GM21390 (cell line): ENCODE measurements at regions not wholly inside any gene's neighbourhood (a gene's known extent, or its start where the extent isn't known, plus 50 kb on each side); places are given as distances from the start of the nearest gene placed in this dataset.
"Not testable (repeated sequence)": the region's sequence is repeated elsewhere in the genome, so short reads cannot be mapped to it uniquely, and the experiment has no call there.

ENCODE experiments used
- ATAC-seq: cut with Tn5 transposase; IDR thresholded peaks from one replicate; pipeline ENCODE4 v1.9.1; 2021; ENCODE audit not compliant: unreplicated experiment

DNA sequence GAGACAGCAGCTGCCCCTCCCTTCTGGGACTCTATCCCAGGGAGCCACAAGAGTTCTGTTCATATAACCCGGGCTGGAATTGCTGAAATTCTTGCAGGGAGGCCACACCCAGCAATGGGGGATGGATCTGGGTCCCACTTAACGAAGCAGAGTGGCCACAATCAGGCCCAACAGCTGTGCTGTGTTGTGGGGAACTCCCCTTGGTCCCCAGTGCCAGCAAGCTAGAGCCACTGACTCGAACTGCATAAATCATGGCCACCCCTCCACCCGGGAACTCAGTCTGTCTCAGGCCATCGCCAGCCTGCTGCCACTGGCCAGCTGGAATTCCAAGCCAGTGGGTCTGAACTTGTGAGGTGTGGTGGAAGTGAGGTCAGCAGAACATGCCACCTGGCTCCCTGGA, 111.1 kb downstream of the KLF8 start:
- ATAC-seq: no peak

DNA sequence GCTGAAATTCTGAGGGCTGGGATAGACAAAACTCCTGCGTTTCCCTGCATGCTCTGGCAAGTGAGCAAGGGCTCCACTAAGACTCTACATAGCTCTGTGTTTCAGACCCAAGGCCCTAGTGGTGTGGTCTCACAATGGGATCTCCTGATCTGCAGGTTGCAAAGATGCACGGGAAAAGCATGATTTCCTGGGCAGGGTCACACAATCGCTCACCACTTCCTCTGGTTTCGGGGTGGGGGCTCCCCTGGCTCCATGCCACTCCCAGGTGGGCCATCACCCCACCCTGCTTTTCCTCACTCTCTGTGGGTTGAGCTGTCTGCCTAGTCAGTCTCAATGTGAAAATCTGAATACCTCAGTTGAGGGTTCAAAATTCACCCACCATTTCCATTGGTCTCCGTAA, 111.5 kb downstream of the KLF8 start:
- ATAC-seq: no peak

DNA sequence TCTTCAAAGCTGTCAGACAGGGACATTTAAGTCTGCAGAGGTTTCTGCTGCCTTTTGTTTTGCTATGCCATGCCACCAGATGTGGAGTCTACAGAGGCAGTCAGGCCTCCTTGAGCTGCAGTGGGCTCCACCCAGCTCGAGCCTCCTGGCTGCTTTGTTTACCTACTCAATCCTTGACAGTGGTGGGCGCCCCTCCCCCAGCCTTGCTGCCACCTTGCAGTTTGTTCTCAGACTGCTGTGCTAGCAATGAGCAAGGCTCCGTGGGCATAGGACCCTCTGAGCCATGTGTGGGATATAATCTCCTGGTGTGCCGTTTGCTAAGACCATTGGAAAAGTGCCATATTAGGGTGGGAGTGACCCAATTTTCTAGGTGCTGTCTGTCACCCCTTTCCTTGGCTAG, 126.0 kb downstream of the KLF8 start:
- ATAC-seq: not testable (repeated sequence)

DNA sequence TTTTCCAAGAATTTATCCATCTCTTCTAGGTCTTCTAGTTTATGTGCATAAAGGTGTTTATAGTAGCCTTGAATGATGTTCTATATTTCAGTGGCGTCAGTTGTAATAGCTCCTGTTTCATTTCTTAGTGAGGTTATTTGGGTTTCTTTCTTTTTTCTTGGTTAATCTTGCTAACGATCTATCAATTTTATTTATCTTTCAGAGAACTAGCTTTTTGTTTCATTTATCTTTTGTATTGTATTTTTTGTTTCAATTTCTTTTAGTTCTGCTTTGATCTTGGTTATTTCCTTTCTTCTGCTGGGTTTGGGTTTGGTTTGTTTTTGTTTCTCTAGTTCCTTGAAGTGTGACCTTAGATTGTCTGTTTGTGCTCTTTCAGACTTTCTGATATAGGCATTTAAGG, 133.0 kb downstream of the KLF8 start:
- ATAC-seq: not testable (repeated sequence)

DNA sequence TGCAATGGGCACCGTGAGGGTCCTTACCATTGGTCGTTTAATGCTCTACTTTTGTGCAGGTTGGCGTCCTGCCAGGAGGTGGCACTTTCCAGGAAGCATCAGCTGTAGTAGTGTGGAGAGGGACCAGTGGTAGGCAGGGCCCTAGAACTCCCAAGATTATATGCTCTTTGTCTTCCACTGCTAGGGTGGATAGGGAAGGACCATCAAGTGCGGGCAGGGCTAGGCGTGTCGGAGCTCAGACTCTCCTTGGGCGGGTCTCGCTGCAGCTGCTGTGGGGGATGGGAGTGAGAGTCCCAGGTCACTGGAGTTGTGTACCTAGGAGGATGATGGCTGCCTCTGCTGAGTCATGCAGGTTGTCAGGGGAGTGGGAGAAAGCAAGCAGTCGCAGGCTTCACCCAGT, 134.7 kb downstream of the KLF8 start:
- ATAC-seq: no peak

DNA sequence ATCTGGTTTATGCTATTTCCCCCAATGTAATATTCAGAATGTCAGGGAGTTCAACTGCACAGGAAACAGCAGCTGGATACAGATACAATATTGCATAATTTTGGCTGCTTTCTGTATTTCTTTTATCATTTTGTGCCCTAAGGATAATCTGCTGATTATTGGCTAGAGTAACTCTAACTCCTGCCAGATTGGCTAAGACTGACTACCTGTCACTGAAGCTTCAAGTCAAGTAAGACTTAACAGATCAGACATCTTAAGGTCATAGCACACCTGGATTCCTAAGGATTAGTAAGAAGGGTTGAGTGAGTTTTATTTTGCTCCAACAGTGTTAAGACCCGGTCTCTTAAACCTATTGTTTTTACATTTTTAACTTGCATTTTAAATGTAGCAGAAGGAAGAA, 136.8 kb downstream of the KLF8 start:
- no peak for ATAC-seq

DNA sequence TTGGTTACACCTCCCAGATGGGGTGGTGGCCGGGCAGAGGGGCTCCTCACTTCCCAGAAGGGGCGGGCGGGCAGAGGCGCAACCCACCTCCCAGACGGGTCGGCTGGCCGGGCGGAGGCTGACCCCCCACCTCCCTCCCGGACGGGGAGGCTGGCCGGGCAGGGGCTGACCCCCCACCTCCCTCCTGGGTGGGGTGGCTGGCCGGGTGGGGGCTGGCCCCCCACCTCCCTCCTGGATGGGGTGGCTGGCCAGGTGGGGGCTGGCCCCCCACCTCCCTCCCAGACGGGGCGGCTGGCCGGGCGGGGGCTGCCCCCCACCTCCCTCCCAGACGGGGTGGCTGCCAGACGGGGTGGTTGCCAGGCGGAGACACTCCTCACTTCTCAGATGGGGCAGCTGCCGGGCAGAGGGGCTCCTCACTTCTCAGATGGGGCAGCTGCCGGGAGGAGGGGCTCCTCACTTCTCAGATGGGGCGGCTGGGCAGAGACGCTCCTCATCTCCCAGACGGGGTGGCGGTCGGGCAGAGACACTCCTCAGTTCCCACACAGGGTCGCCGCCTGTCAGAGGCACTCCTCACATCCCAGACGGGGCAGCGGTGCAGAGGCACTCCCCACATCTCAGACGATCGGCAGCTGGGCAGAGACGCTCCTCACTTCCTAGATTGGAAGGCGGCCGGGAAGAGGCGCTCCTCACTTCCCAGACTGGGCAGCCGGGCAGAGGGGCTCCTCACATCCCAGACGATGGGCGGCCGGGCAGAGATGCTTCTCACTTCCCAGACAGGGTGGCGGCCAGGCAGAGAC, 148.0 kb downstream of the KLF8 start:
- not testable (repeated sequence) for ATAC-seq

DNA sequence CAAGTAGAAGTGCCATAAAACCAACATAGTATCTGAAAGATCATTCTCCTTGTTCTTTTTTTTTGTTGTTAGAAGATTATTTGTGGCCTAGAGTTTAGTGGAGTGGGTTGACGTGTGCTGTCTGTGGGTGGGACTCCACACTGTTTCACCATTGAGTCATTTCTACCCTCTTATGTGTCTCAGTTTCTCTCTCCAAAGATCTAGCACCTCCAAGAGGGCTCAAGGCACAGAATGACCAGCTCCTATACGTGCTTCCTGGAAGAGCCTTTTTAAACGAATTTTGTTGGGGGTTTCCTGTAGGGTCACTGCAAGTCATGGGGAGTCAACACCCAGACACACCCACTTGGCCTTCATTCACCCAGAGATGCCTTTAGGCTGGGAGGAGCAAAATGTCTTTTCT, 150.1 kb downstream of the KLF8 start:
- peak; percentile 53 for ATAC-seq

DNA sequence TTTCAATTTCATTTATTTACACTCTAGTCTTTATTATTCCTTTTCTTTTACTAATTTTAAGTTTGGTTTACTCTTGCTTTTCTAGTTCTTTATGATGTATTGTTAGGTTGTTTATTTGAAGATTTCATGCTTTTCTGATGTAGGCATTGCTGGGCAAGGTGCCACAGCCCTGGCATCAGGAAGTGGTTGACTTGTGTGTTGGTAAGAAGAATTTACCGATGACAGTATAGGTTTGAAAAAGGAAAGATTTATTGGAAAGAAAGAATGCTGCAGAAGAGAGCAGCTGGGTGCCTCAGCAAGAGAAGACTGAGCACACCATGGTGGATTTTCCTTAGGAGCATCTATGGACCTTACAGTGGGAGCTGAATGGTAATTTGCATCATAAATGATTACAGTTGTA, 153.2 kb downstream of the KLF8 start:
- ATAC-seq: no peak

DNA sequence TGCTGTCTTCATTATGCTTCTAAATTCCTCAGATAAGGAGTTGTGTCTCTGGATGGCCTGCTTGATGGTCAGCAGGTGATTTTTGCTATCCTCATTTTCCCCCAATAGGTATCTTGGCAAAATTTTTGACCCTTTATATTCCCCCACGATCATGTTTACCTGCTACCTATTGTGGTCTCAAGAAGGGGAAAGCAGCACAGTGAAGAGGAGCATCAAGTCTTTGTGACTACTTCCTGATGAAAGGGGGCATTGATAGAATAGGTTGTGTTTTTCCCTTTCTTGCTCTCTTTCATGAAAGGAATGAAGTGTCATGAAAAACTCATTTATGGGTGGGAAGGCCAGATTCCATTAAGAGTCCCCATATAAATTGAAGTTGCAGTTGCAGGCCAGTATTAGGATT, 153.8 kb downstream of the KLF8 start:
- no peak for ATAC-seq

DNA sequence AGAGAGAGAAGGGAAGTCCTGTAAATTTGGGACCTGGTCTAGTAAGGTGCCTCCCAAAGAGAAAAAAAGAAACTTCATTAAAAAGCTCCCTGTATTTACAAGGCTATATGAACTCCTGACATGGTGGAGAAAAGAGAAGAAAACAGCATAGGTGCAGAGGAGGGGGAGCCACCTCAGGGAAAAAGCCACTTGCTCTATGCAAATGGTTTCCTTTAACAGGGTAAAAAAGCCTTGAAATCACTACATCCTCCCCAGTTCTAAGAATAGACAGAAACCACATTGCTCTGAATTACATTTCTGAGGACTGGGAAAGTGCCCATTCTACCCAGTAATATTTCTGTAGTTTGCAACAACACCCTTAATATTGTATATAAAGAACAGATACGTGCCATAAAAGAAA, 165.5 kb downstream of the KLF8 start:
- ATAC-seq: no peak

DNA sequence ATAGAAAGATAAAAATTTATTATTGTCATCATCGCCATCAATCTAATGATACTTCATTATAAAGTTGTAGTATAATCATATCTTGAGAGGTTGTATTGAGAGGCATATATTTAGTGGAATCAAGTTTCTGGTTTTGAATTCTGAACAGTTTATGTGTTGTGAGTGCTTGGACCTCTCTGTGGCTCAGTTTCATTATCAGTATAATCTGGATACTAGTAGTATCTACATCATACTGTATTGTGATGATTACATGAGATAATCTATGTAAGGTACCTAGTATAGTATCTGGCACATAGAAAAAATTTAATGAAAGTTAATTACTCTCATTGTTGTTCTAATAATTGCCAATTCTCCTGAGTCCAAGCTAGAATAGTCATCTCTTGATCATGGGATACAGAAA, 161.2 kb upstream of the UBQLN2 start:
- ATAC-seq: no peak

DNA sequence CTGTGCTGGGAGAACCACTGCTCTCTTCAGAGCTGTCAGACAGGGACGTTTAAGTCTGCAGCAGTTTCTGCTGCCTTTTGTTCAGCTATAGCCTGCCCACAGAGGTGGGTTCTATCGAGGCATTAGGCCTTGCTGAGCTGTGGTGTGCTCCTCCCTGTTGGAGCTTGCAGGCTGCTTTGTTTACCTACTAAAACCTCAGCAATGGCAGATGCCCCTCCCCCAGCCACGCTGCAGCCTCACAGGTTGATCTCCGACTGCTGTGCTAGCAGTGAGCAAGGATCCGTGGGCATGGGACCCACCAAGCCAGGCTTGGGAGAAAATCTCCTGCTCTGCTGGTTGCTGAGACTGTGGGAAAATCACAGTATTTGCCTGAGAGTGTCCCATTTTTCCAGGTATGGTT, 133.8 kb upstream of the UBQLN2 start:
- ATAC-seq: no peak

DNA sequence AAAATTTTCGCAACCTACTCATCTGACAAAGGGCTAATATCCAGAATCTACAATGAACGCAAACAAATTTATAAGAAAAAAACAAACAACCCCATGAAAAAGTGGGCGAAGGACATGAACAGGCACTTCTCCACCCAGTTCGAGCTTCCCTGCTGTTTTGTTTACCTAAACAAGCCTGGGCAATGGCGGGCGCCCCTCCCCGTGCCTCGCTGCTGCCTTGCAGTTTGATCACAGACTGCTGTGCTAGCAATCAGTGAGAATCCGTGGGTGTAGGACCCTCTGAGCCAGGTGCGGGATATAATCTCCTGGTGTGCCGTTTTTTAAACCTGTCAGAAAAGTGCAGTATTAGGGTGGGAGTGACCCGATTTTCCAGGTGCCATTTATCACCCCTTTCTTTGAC, 111.4 kb upstream of the UBQLN2 start:
- not testable (repeated sequence) for ATAC-seq

DNA sequence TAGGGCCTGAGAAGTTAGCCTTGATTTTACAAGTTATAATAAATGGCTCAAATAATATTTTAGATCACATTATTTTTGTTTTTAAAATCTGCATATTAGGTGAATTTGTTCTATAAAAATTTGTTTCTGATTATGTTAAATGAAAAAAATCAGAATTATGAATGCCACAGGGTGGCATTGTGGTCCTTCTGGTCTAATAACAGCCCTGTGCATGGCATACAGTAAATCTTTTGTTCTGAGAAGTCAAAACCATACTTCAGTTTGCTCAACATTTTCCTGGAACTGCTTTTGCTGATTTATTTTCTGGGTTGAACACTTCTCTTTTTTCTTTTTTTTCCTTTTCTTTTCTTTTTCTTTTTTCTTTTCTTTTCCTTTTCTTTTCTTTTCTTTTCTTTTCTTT, 101.0 kb upstream of the UBQLN2 start:
- no peak for ATAC-seq

DNA sequence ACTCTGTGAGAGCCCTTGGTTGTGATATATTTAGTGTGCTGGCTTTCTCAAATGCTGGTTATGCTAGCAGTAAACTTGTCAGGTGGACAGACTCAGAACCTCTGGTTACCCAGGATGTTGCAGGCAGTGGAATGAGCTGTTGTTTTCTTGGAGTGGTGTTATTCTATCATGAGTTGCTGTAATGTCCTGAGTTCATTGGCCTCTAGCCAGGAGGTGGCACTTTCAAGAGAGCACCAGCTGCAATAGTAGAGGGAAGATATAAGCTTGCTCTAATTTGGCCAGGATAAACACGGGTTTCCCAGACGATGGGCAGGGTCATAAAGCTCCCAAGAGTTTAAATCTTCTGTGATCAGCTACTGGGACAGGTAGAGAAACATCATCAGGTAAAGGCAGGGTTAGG, 95.0 kb upstream of the UBQLN2 start:
- no peak for ATAC-seq

DNA sequence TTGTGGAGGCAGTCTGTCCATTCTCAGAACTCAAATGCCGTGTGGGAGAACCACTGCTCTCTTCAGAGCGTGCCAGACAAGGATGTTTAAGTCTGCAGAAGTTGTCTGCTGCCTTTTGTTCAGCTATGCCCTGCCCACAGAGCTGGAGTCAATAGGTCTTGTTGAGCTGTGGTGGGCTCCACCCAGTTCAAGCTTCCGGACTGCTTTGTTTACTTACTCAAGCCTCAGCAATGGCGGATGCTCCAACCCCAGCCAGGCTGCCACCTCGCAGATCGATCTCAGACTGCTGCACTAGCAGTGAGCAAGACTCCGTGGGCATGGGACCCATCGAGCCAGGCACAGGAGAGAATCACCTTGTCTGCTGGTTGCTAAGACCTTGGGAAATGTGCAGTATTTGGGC, 68.5 kb upstream of the UBQLN2 start:
- not testable (repeated sequence) for ATAC-seq

DNA sequence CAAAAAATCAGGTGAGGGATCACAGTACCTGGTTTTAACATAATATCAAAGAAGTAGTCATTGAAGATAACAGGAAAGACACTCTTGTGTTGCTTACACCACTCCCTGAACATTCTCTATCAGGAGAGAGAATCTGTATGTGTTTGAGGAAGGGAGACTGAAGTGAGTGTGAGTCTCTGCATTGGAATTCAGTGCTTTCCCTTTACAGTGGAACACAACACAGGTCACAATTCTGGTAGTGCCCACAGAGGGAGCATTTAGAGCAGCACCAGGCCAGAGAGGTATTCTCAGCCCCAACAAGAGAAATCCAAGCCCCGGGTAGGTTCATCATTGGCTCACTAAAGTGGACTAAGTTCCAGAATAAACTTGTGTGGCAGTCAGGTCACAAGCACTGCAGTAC, 64.7 kb upstream of the UBQLN2 start:
- no peak for ATAC-seq

DNA sequence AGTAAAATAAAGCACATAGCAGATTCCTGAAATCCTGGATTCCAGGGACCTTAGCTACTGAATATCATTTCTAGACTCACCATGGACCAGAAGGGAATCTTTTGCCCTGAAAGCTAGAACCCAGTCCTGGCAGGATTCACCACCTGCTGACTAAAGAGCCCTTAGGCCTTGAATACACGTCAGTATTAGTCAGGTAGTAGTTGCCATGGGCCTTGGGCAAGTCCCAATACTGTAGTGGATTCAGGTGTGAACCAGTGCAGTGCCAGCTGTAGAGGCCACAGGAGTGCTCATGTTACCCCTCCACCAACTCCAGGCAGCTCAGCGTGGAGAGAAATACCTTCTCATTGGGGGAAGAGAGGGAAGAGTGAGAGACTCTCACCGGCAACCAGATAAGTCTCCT, 64.1 kb upstream of the UBQLN2 start:
- no peak for ATAC-seq

DNA sequence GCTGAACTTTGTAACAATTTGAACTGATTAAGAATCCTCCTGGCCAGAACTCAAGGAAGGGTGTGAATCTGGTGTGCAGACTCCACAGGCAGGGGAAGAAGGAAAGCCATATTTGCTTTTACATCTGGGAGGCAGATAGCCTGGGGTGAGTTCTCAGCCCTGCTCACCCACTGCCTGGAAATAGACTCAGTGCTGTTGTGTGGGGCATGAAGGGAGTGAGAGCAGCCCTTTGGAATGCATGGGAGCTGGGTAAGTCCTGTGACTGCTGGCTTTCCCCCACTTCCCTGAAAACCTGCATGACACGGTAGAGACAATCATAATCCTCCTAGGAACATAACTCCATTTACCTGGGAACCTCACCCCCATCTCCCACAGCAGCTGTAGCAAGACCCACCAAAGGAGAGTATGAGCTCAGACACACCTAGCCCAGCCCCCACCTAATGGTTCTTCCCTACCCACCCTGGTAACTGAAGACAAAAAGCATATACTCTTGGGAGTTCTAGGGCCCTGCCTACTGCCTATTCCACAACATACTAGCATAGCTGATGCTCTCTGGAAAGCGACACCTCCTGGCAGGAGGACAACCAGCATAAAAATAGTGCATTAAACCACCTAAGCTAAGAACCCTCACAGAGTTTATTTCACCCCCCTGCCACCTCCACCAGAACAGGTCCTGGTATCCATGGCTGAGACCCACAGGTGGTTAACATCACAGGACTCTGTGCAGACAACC, 59.3 kb upstream of the UBQLN2 start:
- ATAC-seq: no peak

DNA sequence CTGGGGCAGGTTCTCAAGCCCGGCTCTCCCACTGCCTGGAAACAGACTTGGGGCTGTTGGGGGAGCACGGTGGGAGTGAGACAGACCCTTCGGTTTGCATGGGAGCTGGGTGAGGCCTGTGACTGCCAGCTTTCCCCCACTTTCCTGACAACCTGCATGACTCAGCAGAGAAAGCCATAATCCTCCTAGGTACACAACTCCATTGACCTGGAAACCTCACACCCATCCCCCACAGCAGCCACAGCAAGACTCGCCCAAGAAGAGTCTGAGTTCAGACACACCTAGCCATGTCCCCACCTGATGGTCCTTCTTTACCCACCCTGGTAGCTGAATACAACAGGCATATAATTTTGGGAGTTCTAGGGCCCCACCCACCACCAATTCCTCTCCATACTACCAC, 57.6 kb upstream of the UBQLN2 start:
- ATAC-seq: no peak
